GM18858 (cell line): ENCODE measurements at regions not wholly inside any gene's neighbourhood (a gene's known extent, or its start where the extent isn't known, plus 50 kb on each side); places are given as distances from the start of the nearest gene placed in this dataset.
A peak's percentile ranks its signal among the peaks of the same experiment; 100 is the strongest.

ENCODE experiments used
- ATAC-seq: cut with Tn5 transposase; IDR thresholded peaks from one replicate; pipeline ENCODE4 v1.9.1; 2021; ENCODE audit not compliant: unreplicated experiment

- no peak for ATAC-seq
Measured at GRCh38 chr13:97134364-97135095, 87.6 kb upstream of the MBNL2 start.

GRCh38 chr13:97135883-97136282 is 86.2 kb upstream of the MBNL2 start:
- no peak for ATAC-seq

GRCh38 chr13:97136418-97136817 is 85.7 kb upstream of the MBNL2 start:
- no peak for ATAC-seq

GRCh38 chr13:97139691-97140090 is 82.4 kb upstream of the MBNL2 start:
- ATAC-seq, result no peak

GRCh38 chr13:97140131-97140530 is 82.0 kb upstream of the MBNL2 start:
- ATAC-seq, result no peak

- ATAC-seq, result no peak
Measured at GRCh38 chr13:97140611-97141010, 81.5 kb upstream of the MBNL2 start.

GRCh38 chr13:97141097-97141496 is 81.0 kb upstream of the MBNL2 start:
- ATAC-seq, result no peak

GRCh38 chr13:97141564-97142005 is 80.5 kb upstream of the MBNL2 start:
- ATAC-seq, result peak; percentile 99

GRCh38 chr13:97142452-97142851 is 79.7 kb upstream of the MBNL2 start:
- ATAC-seq, result no peak

- no peak for ATAC-seq
Measured at GRCh38 chr13:97145057-97145456, 77.1 kb upstream of the MBNL2 start.

GRCh38 chr13:97148894-97149293 is 73.2 kb upstream of the MBNL2 start:
- ATAC-seq, result no peak

- ATAC-seq, result no peak
Measured at GRCh38 chr13:97160421-97160820, 61.7 kb upstream of the MBNL2 start.

GRCh38 chr13:97161582-97162231 is 60.4 kb upstream of the MBNL2 start:
- no peak for ATAC-seq

- no peak for ATAC-seq
Measured at GRCh38 chr13:97165502-97166425, 56.4 kb upstream of the MBNL2 start.

GRCh38 chr13:97171136-97171535 is 51.0 kb upstream of the MBNL2 start:
- ATAC-seq, result no peak
